Endothelial cell of umbilical vein (primary cell): ENCODE measurements at regions not wholly inside any gene's neighbourhood (a gene's known extent, or its start where the extent isn't known, plus 50 kb on each side); places are given as distances from the start of the nearest gene placed in this dataset.

Experiments
- BruUV-seq: library from RNA; stranded (reverse); fragments of 400-500 nt; replicated peaks from 2 replicates; lab custom pipeline; 2021; lab: Mats Ljungman, UMichigan
- CTCF ChIA-PET: fragments of 300-600, 350-600 bp; sonication (Branson Sonifier 250); formaldehyde crosslinking; loops from one replicate; lab custom pipeline; 2021; ENCODE audit warnings: antibody characterized with exemption, inconsistent platforms; lab: Charles Lee
- POLR2A ChIA-PET: fragments of 300-600, 350-600 bp; sonication (Branson Sonifier 250); formaldehyde crosslinking; loops from one replicate; lab custom pipeline; 2021; ENCODE audit warnings: antibody characterized with exemption, inconsistent platforms; lab: Charles Lee
- DNase-seq: peaks from one replicate; pipeline ENCODE4 v3.0.0-alpha.2; 2011; ENCODE audit warnings: low read depth, low spot score
- FAIRE-seq: peaks from 2 replicates; lab custom pipeline; 2011; peaks lifted over from hg19 to GRCh38; lab: Jason Lieb, UNC
- H2AFZ ChIP-seq: 2 replicates; pipeline ENCODE4 v1.6.0; 2012; ENCODE audit warnings: low read depth, low read length, control low read depth, inconsistent platforms
- H3K27ac ChIP-seq: 2 replicates; pipeline ENCODE4 v1.5.1; 2011; ENCODE audit warnings: low read depth, mild to moderate bottlenecking, control low read depth, low read length, moderate library complexity; ENCODE audit not compliant: insufficient read depth
- H3K27me3 ChIP-seq, 2 experiments: 2 replicates each; pipeline versions ENCODE4 v1.6.0 to v1.6.1; 2011; ENCODE audit warnings: low read length in 2 of 2, mixed read lengths in 1 of 2; ENCODE audit not compliant: control insufficient read depth in 2 of 2, insufficient read depth in 2 of 2
- H3K36me3 ChIP-seq, 2 experiments: 2 replicates in 1 of 2; 3 replicates in 1 of 2; pipeline ENCODE4 v1.5.1; 2011; ENCODE audit warnings: low read length in 2 of 2, mild to moderate bottlenecking in 1 of 2, moderate library complexity in 1 of 2; ENCODE audit not compliant: control insufficient read depth in 2 of 2, insufficient read depth in 2 of 2; ENCODE audit errors: extremely low read depth in 1 of 2
- H3K4me1 ChIP-seq: 3 replicates; pipeline ENCODE4 v1.5.1; 2011; ENCODE audit warnings: mild to moderate bottlenecking, low read length; ENCODE audit not compliant: control insufficient read depth, insufficient read depth; ENCODE audit errors: extremely low read depth
- H3K4me2 ChIP-seq: 2 replicates; pipeline ENCODE4 v1.6.1; 2011; ENCODE audit warnings: low read length, control low read depth, mixed read lengths; ENCODE audit not compliant: insufficient read depth
- H3K4me3 ChIP-seq, 3 experiments: fragments of 200-600 bp in 1 of 3; sonication (generic), shearing (Covaris generic) in 1 of 3; replicated peaks in 1 of 3; 2 replicates each; pipeline ENCODE4 v1.5.1; 2011 to 2016; ENCODE audit warnings: control low read depth in 3 of 3, low read length in 3 of 3, mild to moderate bottlenecking in 2 of 3, inconsistent platforms in 1 of 3, low read depth in 1 of 3, moderate library complexity in 1 of 3; ENCODE audit not compliant: insufficient read depth in 1 of 3
- H3K79me2 ChIP-seq: 2 replicates; pipeline ENCODE4 v1.6.0; 2012; ENCODE audit warnings: low read length, inconsistent platforms; ENCODE audit not compliant: control insufficient read depth, insufficient read depth
- H3K9ac ChIP-seq: replicated peaks from 2 replicates; pipeline ENCODE3; 2011; ENCODE audit warnings: low read length, control low read depth; ENCODE audit not compliant: insufficient read depth; ENCODE audit errors: extremely low read depth
- H3K9me1 ChIP-seq: replicated peaks from 3 replicates; pipeline ENCODE4 v1.6.0; 2011; ENCODE audit warnings: mild to moderate bottlenecking, low read length; ENCODE audit not compliant: control insufficient read depth, insufficient read depth; ENCODE audit errors: extremely low read depth
- H3K9me3 ChIP-seq: replicated peaks from 2 replicates; pipeline ENCODE4 v1.5.1; 2012; ENCODE audit warnings: low read length, inconsistent platforms; ENCODE audit not compliant: control insufficient read depth, insufficient read depth
- H4K20me1 ChIP-seq: replicated peaks from 2 replicates; pipeline ENCODE3; 2011; ENCODE audit warnings: mild to moderate bottlenecking, low read length; ENCODE audit not compliant: control insufficient read depth, insufficient read depth; ENCODE audit errors: extremely low read depth
- CTCF ChIP-seq, 2 donors: IDR thresholded peaks; 1 replicate in 1 of 2; 2 replicates in 1 of 2; pipeline ENCODE4 v1.5.1; 2011; ENCODE audit warnings: low read length in 2 of 2, mild to moderate bottlenecking in 2 of 2, moderate library complexity in 2 of 2, control low read depth in 1 of 2, inconsistent platforms in 1 of 2, low read depth in 1 of 2; ENCODE audit not compliant: insufficient read depth in 1 of 2; ENCODE audit errors: extremely low read depth in 1 of 2
- EZH2 ChIP-seq: IDR thresholded peaks from 2 replicates; pipeline ENCODE4 v1.6.1; 2012; ENCODE audit warnings: borderline replicate concordance, low read depth, mild to moderate bottlenecking, moderate library complexity, low read length, inconsistent platforms; ENCODE audit not compliant: severe bottlenecking
- FOS ChIP-seq: IDR thresholded peaks from 2 replicates; pipeline ENCODE4 v1.6.1; 2011; ENCODE audit warnings: mild to moderate bottlenecking, low read length, moderate library complexity, borderline replicate concordance; ENCODE audit not compliant: insufficient read depth
- GATA2 ChIP-seq: IDR thresholded peaks from 2 replicates; pipeline ENCODE4 v1.7.0; 2011; ENCODE audit warnings: low read depth, mild to moderate bottlenecking, moderate library complexity, mixed read lengths, low read length; ENCODE audit not compliant: insufficient read length, insufficient read depth
- JUN ChIP-seq: IDR thresholded peaks from 2 replicates; pipeline ENCODE4 v1.6.1; 2011; ENCODE audit warnings: borderline replicate concordance, low read depth; ENCODE audit not compliant: insufficient read length, insufficient read depth
- MYC ChIP-seq: IDR thresholded peaks from one replicate; pipeline ENCODE4 v1.6.1; 2011; ENCODE audit warnings: mild to moderate bottlenecking, low read depth, low read length
- POLR2A ChIP-seq: IDR thresholded peaks from 2 replicates; pipeline ENCODE4 v1.6.1; 2012; ENCODE audit warnings: low read depth, mild to moderate bottlenecking, control low read depth, low read length
- POLR2AphosphoS5 ChIP-seq: IDR thresholded peaks from 2 replicates; pipeline ENCODE4 v1.6.1; 2012; ENCODE audit warnings: low read depth, mild to moderate bottlenecking, control low read depth, low read length, moderate library complexity; ENCODE audit not compliant: insufficient read depth
- dilution Hi-C: fragments of 300-500 bp; cut with MboI; formaldehyde crosslinking; loops from one replicate; pipeline ENCODE4 v1.15.0; 2019; ENCODE audit warnings: low sequenced_read_pairs; ENCODE audit not compliant: extremely low pct_ligation_motif_present
- intact Hi-C: fragments of 100-400 bp; cut with micrococcal nuclease; formaldehyde crosslinking; loops from one replicate; pipeline ENCODE4 v1.10.0; 2022

- Histone ChIP-seq H3K27ac (no peak overlapping the region), H4K20me1 (no peaks in the 10 kb centered on the region), H3K9ac (no peak overlapping the region), H3K9me1 (no peaks in the 10 kb centered on the region), H3K4me1 (no peaks in the 10 kb centered on the region), H3K27me3 (no peaks in the 10 kb centered on the region), H2AFZ (no peak overlapping the region), H3K79me2 (no peaks in the 10 kb centered on the region), H3K4me2 (no peak overlapping the region), H3K4me3 (no peak overlapping the region), H3K9me3 (peaks cover 3% of the 10 kb centered on the region), H3K36me3 (no peaks in the 10 kb centered on the region)
- no TSS peak for BruUV-seq
- no peak for DNase-seq
- dilution Hi-C loops (no loop called here), intact Hi-C loops (no loop called here)
- no peak for FAIRE-seq
- TF ChIP-seq EZH2 = no peak
- no peak for TF ChIP-seq GATA2
- TF ChIP-seq FOS = no peak
- no peak for TF ChIP-seq MYC
- TF ChIP-seq POLR2AphosphoS5 = no peak
- TF ChIP-seq JUN = no peak
- POLR2A ChIA-PET = no interaction called here
- CTCF ChIA-PET = no interaction called here
Measured at GRCh38 chr9:115758441-115758840, 395.1 kb upstream of the PAPPA start.

GRCh38 chr9:115759426-115759825, 394.2 kb upstream of the PAPPA start:
- H3K4me2 ChIP-seq = no peak overlapping the region
- no peak overlapping the region for H3K9ac ChIP-seq
- no peaks in the 10 kb centered on the region for H3K27me3 ChIP-seq
- H3K9me1 ChIP-seq = no peaks in the 10 kb centered on the region
- BruUV-seq = no TSS peak
- FAIRE-seq (no peak), DNase-seq (no peak)
- H3K79me2 ChIP-seq = no peaks in the 10 kb centered on the region
- H4K20me1 ChIP-seq = no peaks in the 10 kb centered on the region
- no peak for TF ChIP-seq MYC
- no peak for TF ChIP-seq POLR2A
- no peak for TF ChIP-seq CTCF (IDR thresholded peaks at IDR 0.05; ENCODE audit: extremely low read depth in 1 of 2, insufficient read depth in 1 of 2, low read depth in 1 of 2, low read length in 2 of 2)
- TF ChIP-seq FOS = no peak
- no peak for TF ChIP-seq POLR2AphosphoS5
- intact Hi-C loops = no loop called here
- dilution Hi-C loops = no loop called here
- H3K4me3 ChIP-seq = no peak overlapping the region
- H3K9me3 ChIP-seq = peaks cover 3% of the 10 kb centered on the region
- POLR2A ChIA-PET = no interaction called here
- H3K4me1 ChIP-seq = no peaks in the 10 kb centered on the region
- H2AFZ ChIP-seq = no peak overlapping the region
- CTCF ChIA-PET = no interaction called here
- no peak overlapping the region for H3K27ac ChIP-seq
- H3K36me3 ChIP-seq = no peaks in the 10 kb centered on the region
